Neural progenitor cell (in vitro differentiated cells): ENCODE measurements at regions not wholly inside any gene's neighbourhood (a gene's known extent, or its start where the extent isn't known, plus 50 kb on each side); places are given as distances from the start of the nearest gene placed in this dataset.

Source experiments
- DNase-seq: peaks from one replicate; pipeline ENCODE4 v3.0.0-alpha.2; 2016; ENCODE audit warnings: low spot score
- H2AFZ ChIP-seq: fragments of 200-600 bp; sonication (generic); replicated peaks from 2 replicates; pipeline ENCODE4 v1.6.1; 2016; ENCODE audit warnings: antibody characterized with exemption
- H3F3A ChIP-seq: fragments of 200-600 bp; sonication (generic); 2 replicates; pipeline ENCODE4 v1.6.1; 2016; ENCODE audit warnings: antibody characterized with exemption, low read depth
- H3K27ac ChIP-seq: fragments of 200-600 bp; sonication (generic); 2 replicates; pipeline ENCODE4 v1.5.1; 2016; ENCODE audit warnings: mild to moderate bottlenecking
- H3K27me3 ChIP-seq: fragments of 200-600 bp; sonication (generic); 2 replicates; pipeline ENCODE4 v1.6.1; 2016; ENCODE audit warnings: mild to moderate bottlenecking, moderate library complexity
- H3K36me3 ChIP-seq: fragments of 200-600 bp; sonication (generic); 2 replicates; pipeline ENCODE4 v1.5.1; 2016
- H3K4me1 ChIP-seq: fragments of 200-600 bp; sonication (generic); 2 replicates; pipeline ENCODE4 v1.6.1; 2016; ENCODE audit warnings: mixed run types
- H3K4me2 ChIP-seq: fragments of 200-600 bp; sonication (generic); 2 replicates; pipeline ENCODE4 v1.6.1; 2016
- H3K4me3 ChIP-seq: fragments of 200-600 bp; sonication (generic); 2 replicates; pipeline ENCODE4 v1.5.1; 2016
- H3K79me2 ChIP-seq: fragments of 200-600 bp; sonication (generic); 2 replicates; pipeline ENCODE4 v1.6.1; 2016; ENCODE audit warnings: low read depth
- H3K9ac ChIP-seq: fragments of 200-600 bp; sonication (generic); 2 replicates; pipeline ENCODE4 v1.6.1; 2016
- H3K9me3 ChIP-seq: fragments of 200-600 bp; sonication (generic); 2 replicates; pipeline ENCODE4 v1.5.1; 2016; ENCODE audit warnings: low read depth
- H4K20me1 ChIP-seq: fragments of 200-600 bp; sonication (generic); 2 replicates; pipeline ENCODE4 v1.6.1; 2016; ENCODE audit warnings: low read depth
- H3K27ac Mint-ChIP-seq: 3 replicates; pipeline ENCODE4 v1.8.0; 2021; ENCODE audit warnings: mixed read lengths
- H3K27me3 Mint-ChIP-seq: 2 replicates; pipeline ENCODE4 v1.8.0; 2022; ENCODE audit warnings: low read depth, mild to moderate bottlenecking, inconsistent platforms, moderate library complexity, mixed read lengths; ENCODE audit not compliant: insufficient read depth
- H3K36me3 Mint-ChIP-seq: 3 replicates; pipeline ENCODE4 v1.8.0; 2021; ENCODE audit warnings: mixed read lengths
- H3K4me1 Mint-ChIP-seq: 3 replicates; pipeline ENCODE4 v1.8.0; 2021; ENCODE audit warnings: mixed read lengths
- H3K4me3 Mint-ChIP-seq: 3 replicates; pipeline ENCODE4 v1.8.0; 2021; ENCODE audit warnings: mild to moderate bottlenecking, moderate library complexity, mixed read lengths
- H3K9me3 Mint-ChIP-seq: 3 replicates; pipeline ENCODE4 v1.8.0; 2020; ENCODE audit warnings: mixed read lengths
- CTCF ChIP-seq: fragments of 200-600 bp; sonication (generic); IDR thresholded peaks from 2 replicates; pipeline ENCODE4 v1.5.1; 2017; ENCODE audit warnings: antibody characterized with exemption, mild to moderate bottlenecking
- EZH2 ChIP-seq: fragments of 200-600 bp; sonication (generic); IDR thresholded peaks from 2 replicates; pipeline ENCODE4 v1.6.1; 2017; ENCODE audit warnings: antibody characterized with exemption, mild to moderate bottlenecking, moderate library complexity
- EZH2phosphoT487 ChIP-seq: fragments of 200-600 bp; sonication (generic); IDR thresholded peaks from 2 replicates; pipeline ENCODE4 v1.6.1; 2017; ENCODE audit warnings: antibody characterized with exemption

- Histone ChIP-seq H3K9me3 (no peaks in the 10 kb centered on the region), H3F3A (no peaks in the 10 kb centered on the region), H3K27ac (no peak overlapping the region), H3K79me2 (no peaks in the 10 kb centered on the region), H3K4me1 (peaks cover 13% of the 10 kb centered on the region), H3K27me3 (no peaks in the 10 kb centered on the region), H3K36me3 (no peaks in the 10 kb centered on the region), H3K4me3 (no peak overlapping the region), H2AFZ (no peak overlapping the region), H3K4me2 (no peak overlapping the region), H3K9ac (no peak overlapping the region), H4K20me1 (no peaks in the 10 kb centered on the region)
- peaks cover 6% of the 10 kb centered on the region for H3K27me3 Mint-ChIP-seq
- no peak for TF ChIP-seq EZH2
- no peak for TF ChIP-seq EZH2phosphoT487
- TF ChIP-seq CTCF, result no peak
- DNase-seq, result no peak
- H3K36me3 Mint-ChIP-seq, result no peaks in the 10 kb centered on the region
- H3K4me1 Mint-ChIP-seq, result peaks cover 30% of the 10 kb centered on the region
- no peaks in the 10 kb centered on the region for H3K9me3 Mint-ChIP-seq
- no peak overlapping the region for H3K27ac Mint-ChIP-seq
- no peak overlapping the region for H3K4me3 Mint-ChIP-seq
Observed at GRCh38 chr12:67926063-67926462, 63.2 kb upstream of the IFNG-AS1 start.

- Histone ChIP-seq H3F3A (no peaks in the 10 kb centered on the region), H3K9me3 (no peaks in the 10 kb centered on the region), H2AFZ (no peak overlapping the region), H3K27ac (no peak overlapping the region), H3K79me2 (no peaks in the 10 kb centered on the region), H3K36me3 (no peaks in the 10 kb centered on the region), H3K27me3 (no peaks in the 10 kb centered on the region), H3K4me1 (peaks cover 13% of the 10 kb centered on the region), H4K20me1 (no peaks in the 10 kb centered on the region), H3K4me2 (no peak overlapping the region), H3K9ac (no peak overlapping the region), H3K4me3 (no peak overlapping the region)
- H3K27ac Mint-ChIP-seq, result no peak overlapping the region
- no peak for DNase-seq
- H3K36me3 Mint-ChIP-seq, result no peaks in the 10 kb centered on the region
- H3K4me1 Mint-ChIP-seq, result peaks cover 27% of the 10 kb centered on the region
- peaks cover 6% of the 10 kb centered on the region for H3K27me3 Mint-ChIP-seq
- H3K9me3 Mint-ChIP-seq, result no peaks in the 10 kb centered on the region
- TF ChIP-seq CTCF, result no peak
- no peak overlapping the region for H3K4me3 Mint-ChIP-seq
Observed at GRCh38 chr12:67927324-67927723, 61.9 kb upstream of the IFNG-AS1 start.

- no peak for TF ChIP-seq EZH2phosphoT487
- TF ChIP-seq CTCF, result no peak
- TF ChIP-seq EZH2, result no peak
- DNase-seq, result no peak
- no peak overlapping the region for H3K27ac Mint-ChIP-seq
Observed at GRCh38 chr12:67927815-67928214, 61.4 kb upstream of the IFNG-AS1 start.

More at GRCh38 chr12:67927815-67928214, 61.4 kb upstream of the IFNG-AS1 start:
- Histone ChIP-seq H3F3A (no peaks in the 10 kb centered on the region), H3K9ac (no peak overlapping the region), H3K27ac (no peak overlapping the region), H3K4me3 (no peak overlapping the region), H3K79me2 (no peaks in the 10 kb centered on the region), H3K36me3 (no peaks in the 10 kb centered on the region), H3K4me1 (peaks cover 8% of the 10 kb centered on the region), H4K20me1 (no peaks in the 10 kb centered on the region), H2AFZ (no peak overlapping the region), H3K9me3 (no peaks in the 10 kb centered on the region), H3K4me2 (no peak overlapping the region), H3K27me3 (no peaks in the 10 kb centered on the region)
- Mint-ChIP-seq H3K4me3 (no peak overlapping the region), H3K9me3 (no peaks in the 10 kb centered on the region), H3K27me3 (peaks cover 6% of the 10 kb centered on the region), H3K4me1 (peaks cover 22% of the 10 kb centered on the region), H3K36me3 (no peaks in the 10 kb centered on the region)
